GM23338 (cell line): ENCODE measurements at regions not wholly inside any gene's neighbourhood (a gene's known extent, or its start where the extent isn't known, plus 50 kb on each side); places are given as distances from the start of the nearest gene placed in this dataset.

ENCODE experiments used
- ATAC-seq: fragments of 200-7000 bp; cut with Tn5 transposase; 3 replicates; pipeline ENCODE4 v1.9.1; 2020
- DNase-seq: peaks from one replicate; pipeline ENCODE4 v3.0.0-alpha.2; 2015; ENCODE audit warnings: low spot score
- H2AFZ ChIP-seq: fragments of 200-600 bp; sonication (generic); 2 replicates; pipeline ENCODE4 v1.8.0; 2016; ENCODE audit warnings: antibody characterized with exemption, mild to moderate bottlenecking, moderate library complexity
- H3F3A ChIP-seq: fragments of 200-600 bp; sonication (generic); replicated peaks from 2 replicates; pipeline ENCODE4 v1.8.0; 2017; ENCODE audit warnings: antibody characterized with exemption, mixed run types, low read depth
- H3K27ac ChIP-seq: fragments of 200-600 bp; sonication (generic); 2 replicates; pipeline ENCODE4 v1.6.1; 2016; ENCODE audit warnings: low read depth
- H3K27me3 ChIP-seq: fragments of 200-600 bp; sonication (generic); 2 replicates; pipeline ENCODE4 v1.8.0; 2016; ENCODE audit warnings: mild to moderate bottlenecking, mixed run types, moderate library complexity; ENCODE audit not compliant: insufficient read depth
- H3K36me3 ChIP-seq: fragments of 200-600 bp; sonication (generic); 2 replicates; pipeline ENCODE4 v1.8.0; 2016; ENCODE audit warnings: mild to moderate bottlenecking; ENCODE audit not compliant: insufficient read depth
- H3K4me1 ChIP-seq: fragments of 200-600 bp; sonication (generic); 2 replicates; pipeline ENCODE4 v1.8.0; 2016; ENCODE audit warnings: mild to moderate bottlenecking, moderate library complexity; ENCODE audit not compliant: insufficient read depth
- H3K4me2 ChIP-seq: fragments of 200-600 bp; sonication (generic); 2 replicates; pipeline ENCODE4 v1.7.1; 2017; ENCODE audit warnings: mixed run types
- H3K4me3 ChIP-seq: fragments of 200-600 bp; sonication (generic); 2 replicates; pipeline ENCODE4 v1.6.1; 2016; ENCODE audit warnings: mixed run types
- H3K79me2 ChIP-seq: fragments of 200-600 bp; sonication (generic); replicated peaks from 2 replicates; pipeline ENCODE4 v1.8.0; 2017; ENCODE audit warnings: mild to moderate bottlenecking; ENCODE audit not compliant: insufficient read depth
- H3K9me2 ChIP-seq: fragments of 200-600 bp; sonication (generic); 2 replicates; pipeline ENCODE4 v1.8.0; 2017; ENCODE audit not compliant: insufficient read depth
- H4K20me1 ChIP-seq: fragments of 200-600 bp; sonication (generic); replicated peaks from 2 replicates; pipeline ENCODE4 v1.8.0; 2017; ENCODE audit warnings: mild to moderate bottlenecking; ENCODE audit not compliant: insufficient read depth
- H3K27ac Mint-ChIP-seq: 2 replicates; pipeline ENCODE4 v1.8.0; 2020; ENCODE audit warnings: inconsistent platforms, mild to moderate bottlenecking, moderate library complexity, mixed read lengths
- H3K27me3 Mint-ChIP-seq: 3 replicates; pipeline ENCODE4 v1.8.0; 2022; ENCODE audit warnings: low read depth, mild to moderate bottlenecking, moderate library complexity, mixed read lengths, inconsistent platforms; ENCODE audit not compliant: insufficient read depth, poor library complexity
- H3K36me3 Mint-ChIP-seq: 3 replicates; pipeline ENCODE4 v1.8.0; 2021; ENCODE audit warnings: low read depth, mild to moderate bottlenecking, inconsistent platforms, moderate library complexity, mixed read lengths
- H3K4me1 Mint-ChIP-seq: 3 replicates; pipeline ENCODE4 v1.8.0; 2020; ENCODE audit warnings: mild to moderate bottlenecking, inconsistent platforms, mixed read lengths
- H3K4me3 Mint-ChIP-seq: 3 replicates; pipeline ENCODE4 v1.8.0; 2021; ENCODE audit warnings: moderate library complexity, mild to moderate bottlenecking, inconsistent platforms, mixed read lengths
- H3K9me3 Mint-ChIP-seq: 3 replicates; pipeline ENCODE4 v1.8.0; 2020; ENCODE audit warnings: moderate library complexity, mild to moderate bottlenecking, inconsistent platforms, mixed read lengths
- CREB1 ChIP-seq: fragments of 250-450 bp; sonication (Bioruptor Pico); IDR thresholded peaks from 2 replicates; pipeline ENCODE4 v1.5.0; 2020; ENCODE audit warnings: low read depth, mild to moderate bottlenecking, moderate library complexity
- CTCF ChIP-seq, 2 experiments: fragments of 200-600 bp in 1 of 2; sonication (generic) in 1 of 2; conservative IDR thresholded peaks; 2 replicates each; pipeline versions ENCODE4 v1.5.1 to v1.6.1; 2016 to 2017; ENCODE audit warnings: antibody characterized with exemption in 2 of 2, low read depth in 2 of 2, mild to moderate bottlenecking in 2 of 2, moderate library complexity in 1 of 2
- ETS1 ChIP-seq: IDR thresholded peaks from 2 replicates; pipeline ENCODE4 v1.6.1; 2016; ENCODE audit warnings: antibody characterized with exemption
- EZH2phosphoT487 ChIP-seq: fragments of 200-600 bp; sonication (generic); IDR thresholded peaks from one replicate; pipeline ENCODE4 v1.8.1; 2018; ENCODE audit warnings: antibody characterized with exemption; ENCODE audit not compliant: unreplicated experiment
- JUNB ChIP-seq: IDR thresholded peaks from one replicate; pipeline ENCODE4 v1.6.1; 2016; ENCODE audit warnings: antibody characterized with exemption; ENCODE audit not compliant: unreplicated experiment
- POLR2AphosphoS5 ChIP-seq: IDR thresholded peaks from 2 replicates; pipeline ENCODE4 v1.6.1; 2016; ENCODE audit warnings: antibody characterized with exemption, low read depth
- REST ChIP-seq: IDR thresholded peaks from one replicate; pipeline ENCODE4 v1.6.1; 2018; ENCODE audit warnings: antibody characterized with exemption; ENCODE audit not compliant: unreplicated experiment
- STAT1 ChIP-seq: IDR thresholded peaks from one replicate; pipeline ENCODE4 v1.6.1; 2016; ENCODE audit warnings: antibody characterized with exemption; ENCODE audit not compliant: unreplicated experiment
- ZNF114 ChIP-seq: fragments of 250-450 bp; sonication (Bioruptor Pico); IDR thresholded peaks from 2 replicates; pipeline ENCODE4 v1.5.0; 2020; ENCODE audit warnings: mild to moderate bottlenecking, moderate library complexity
- ZNF331 ChIP-seq: fragments of 250-450 bp; sonication (Bioruptor Pico); IDR thresholded peaks from 2 replicates; pipeline ENCODE4 v1.5.0; 2020; ENCODE audit warnings: low read depth, mild to moderate bottlenecking, moderate library complexity
- ZNF462 ChIP-seq: fragments of 250-450 bp; sonication (Bioruptor Pico); IDR thresholded peaks from 2 replicates; pipeline ENCODE4 v1.5.0; 2020; ENCODE audit warnings: mild to moderate bottlenecking, moderate library complexity

GRCh38 chr1:70498666-70499065 lies 87.6 kb downstream of the CTH start:
- TF ChIP-seq ZNF462 (no peak), ZNF331 (no peak), REST (no peak), JUNB (no peak), ETS1 (no peak), STAT1 (no peak), CTCF (conservative IDR thresholded peaks at IDR 0.05; ENCODE audit: low read depth in 2 of 2) (no peak; a peak in 1 of 4 replicates), CREB1 (CRISPR knock-in tag) (no peak), ZNF114 (CRISPR knock-in tag) (no peak), EZH2phosphoT487 (no peak), POLR2AphosphoS5 (no peak)
- Mint-ChIP-seq H3K4me3 (no peak overlapping the region), H3K27ac (no peak overlapping the region), H3K36me3 (no peaks in the 10 kb centered on the region), H3K27me3 (no peaks in the 10 kb centered on the region), H3K9me3 (no peaks in the 10 kb centered on the region), H3K4me1 (no peaks in the 10 kb centered on the region)
- H3K27ac ChIP-seq = no peak overlapping the region
- no peaks in the 10 kb centered on the region for H3K36me3 ChIP-seq
- no peaks in the 10 kb centered on the region for H3K79me2 ChIP-seq
- no peak overlapping the region for H3K4me2 ChIP-seq
- DNase-seq (no peak), ATAC-seq (no peak)
- no peak overlapping the region for H3K4me3 ChIP-seq
- no peak overlapping the region for H2AFZ ChIP-seq
- H3K4me1 ChIP-seq = no peaks in the 10 kb centered on the region
- H3K9me2 ChIP-seq = no peaks in the 10 kb centered on the region
- no peaks in the 10 kb centered on the region for H3K27me3 ChIP-seq
- H3F3A ChIP-seq = no peaks in the 10 kb centered on the region
- H4K20me1 ChIP-seq = no peaks in the 10 kb centered on the region
